H9 (cell line): ENCODE measurements at regions not wholly inside any gene's neighbourhood (a gene's known extent, or its start where the extent isn't known, plus 50 kb on each side); places are given as distances from the start of the nearest gene placed in this dataset.

Experiments used
- DNase-seq: peaks from one replicate; pipeline ENCODE4 v3.0.0-alpha.2; 2017
- H2AFZ ChIP-seq: one replicate; pipeline ENCODE4 v1.6.1; 2013; ENCODE audit warnings: mild to moderate bottlenecking, low read length, control low read depth, moderate library complexity
- H2AK5ac ChIP-seq: 2 replicates; pipeline ENCODE4 v1.6.1; 2013; ENCODE audit warnings: low read length, control low read depth, mixed read lengths; ENCODE audit not compliant: insufficient read length
- H2BK120ac ChIP-seq: one replicate; pipeline ENCODE4 v1.6.1; 2013; ENCODE audit warnings: low read depth, mild to moderate bottlenecking, low read length, control low read depth, inconsistent platforms; ENCODE audit not compliant: poor library complexity, severe bottlenecking
- H2BK12ac ChIP-seq: 2 replicates; pipeline ENCODE4 v1.6.1; 2013; ENCODE audit warnings: low read length, control low read depth, mixed read lengths, low read depth; ENCODE audit not compliant: insufficient read length
- H2BK15ac ChIP-seq: 2 replicates; pipeline ENCODE4 v1.6.1; 2013; ENCODE audit warnings: low read depth, low read length, control low read depth
- H2BK20ac ChIP-seq: one replicate; pipeline ENCODE4 v1.6.1; 2013; ENCODE audit warnings: low read depth, mild to moderate bottlenecking, low read length, control low read depth, inconsistent platforms; ENCODE audit not compliant: poor library complexity, severe bottlenecking
- H2BK5ac ChIP-seq: 2 replicates; pipeline ENCODE4 v1.6.1; 2013; ENCODE audit warnings: low read length, control low read depth, mixed read lengths; ENCODE audit not compliant: insufficient read length
- H3K14ac ChIP-seq: 2 replicates; pipeline ENCODE4 v1.6.1; 2013; ENCODE audit warnings: low read length, control low read depth; ENCODE audit not compliant: insufficient read depth
- H3K18ac ChIP-seq: 2 replicates; pipeline ENCODE4 v1.6.1; 2013; ENCODE audit warnings: low read depth, mild to moderate bottlenecking, mixed read lengths, low read length, control low read depth; ENCODE audit not compliant: insufficient read length
- H3K23ac ChIP-seq: 2 replicates; pipeline ENCODE4 v1.6.1; 2013; ENCODE audit warnings: low read length, control low read depth, mixed read lengths, low read depth; ENCODE audit not compliant: insufficient read length
- H3K23me2 ChIP-seq: 2 replicates; pipeline ENCODE4 v1.6.1; 2013; ENCODE audit warnings: low read depth, mild to moderate bottlenecking, mixed read lengths, low read length, control low read depth; ENCODE audit not compliant: insufficient read length, poor library complexity, severe bottlenecking
- H3K27ac ChIP-seq: 2 replicates; pipeline ENCODE4 v1.5.1; 2013; ENCODE audit warnings: low read length, control low read depth, mixed read lengths, low read depth; ENCODE audit not compliant: insufficient read length
- H3K27me3 ChIP-seq: 2 replicates; pipeline ENCODE4 v1.6.1; 2013; ENCODE audit warnings: low read length, control low read depth, inconsistent platforms; ENCODE audit not compliant: insufficient read depth
- H3K4ac ChIP-seq: 2 replicates; pipeline ENCODE4 v1.6.1; 2013; ENCODE audit warnings: low read depth, mild to moderate bottlenecking, control low read depth, inconsistent platforms, low read length, moderate library complexity
- H3K4me1 ChIP-seq: 2 replicates; pipeline ENCODE4 v1.6.1; 2013; ENCODE audit warnings: low read length, control low read depth, inconsistent platforms; ENCODE audit not compliant: insufficient read depth
- H3K4me2 ChIP-seq: 2 replicates; pipeline ENCODE4 v1.6.1; 2013; ENCODE audit warnings: low read length, control low read depth, mixed read lengths; ENCODE audit not compliant: insufficient read length, insufficient read depth
- H3K56ac ChIP-seq: 2 replicates; pipeline ENCODE4 v1.6.1; 2013; ENCODE audit warnings: low read depth, mild to moderate bottlenecking, mixed read lengths, low read length, control low read depth; ENCODE audit not compliant: insufficient read length
- H3K79me1 ChIP-seq: 2 replicates; pipeline ENCODE4 v1.6.1; 2013; ENCODE audit warnings: low read depth, mild to moderate bottlenecking, moderate library complexity, low read length, control low read depth, inconsistent platforms; ENCODE audit not compliant: insufficient read depth, poor library complexity, severe bottlenecking
- H3K79me2 ChIP-seq: 2 replicates; pipeline ENCODE4 v1.6.1; 2013; ENCODE audit warnings: low read length, control low read depth, inconsistent platforms; ENCODE audit not compliant: insufficient read depth
- H3K9ac ChIP-seq: 2 replicates; pipeline ENCODE4 v1.6.1; 2013; ENCODE audit warnings: low read length, control low read depth, mixed read lengths; ENCODE audit not compliant: insufficient read length; ENCODE audit errors: extremely low read depth
- H3K9me3 ChIP-seq: one replicate; pipeline ENCODE4 v1.6.1; 2013; ENCODE audit warnings: low read depth, low read length, inconsistent platforms; ENCODE audit not compliant: control insufficient read depth
- H3T11ph ChIP-seq: one replicate; pipeline ENCODE4 v1.6.1; 2013; ENCODE audit warnings: mild to moderate bottlenecking, low read length, control low read depth, inconsistent platforms
- H4K20me1 ChIP-seq: one replicate; pipeline ENCODE4 v1.6.1; 2013; ENCODE audit not compliant: control insufficient read depth, insufficient read length, insufficient read depth
- H4K5ac ChIP-seq: 2 replicates; pipeline ENCODE4 v1.6.1; 2013; ENCODE audit warnings: low read depth, mild to moderate bottlenecking, mixed read lengths, low read length, control low read depth; ENCODE audit not compliant: insufficient read length
- H4K8ac ChIP-seq: replicated peaks from 2 replicates; pipeline ENCODE4 v1.6.1; 2013; ENCODE audit warnings: low read length, control low read depth, mixed read lengths, low read depth; ENCODE audit not compliant: insufficient read length
- H4K91ac ChIP-seq: 2 replicates; pipeline ENCODE4 v1.6.1; 2013; ENCODE audit warnings: low read depth, mild to moderate bottlenecking, moderate library complexity, mixed read lengths, low read length, control low read depth; ENCODE audit not compliant: insufficient read length
- H3K27ac Mint-ChIP-seq, 3 experiments: 2 replicates in 2 of 3; 3 replicates in 1 of 3; pipeline ENCODE4 v1.8.0; 2020 to 2021; ENCODE audit warnings: mixed read lengths in 3 of 3, mild to moderate bottlenecking in 1 of 3, moderate library complexity in 1 of 3
- H3K27me3 Mint-ChIP-seq: 2 replicates; pipeline ENCODE4 v1.8.0; 2021; ENCODE audit warnings: low read depth, mild to moderate bottlenecking, moderate library complexity, mixed read lengths
- H3K36me3 Mint-ChIP-seq, 3 experiments: 2 replicates in 2 of 3; 3 replicates in 1 of 3; pipeline ENCODE4 v1.8.0; 2020 to 2021; ENCODE audit warnings: low read depth in 3 of 3, mixed read lengths in 3 of 3; ENCODE audit not compliant: insufficient read depth in 1 of 3
- H3K4me1 Mint-ChIP-seq, 2 experiments: 2 replicates each; pipeline ENCODE4 v1.8.0; 2020; ENCODE audit warnings: mixed read lengths in 2 of 2
- H3K4me3 Mint-ChIP-seq, 2 experiments: 2 replicates in 1 of 2; 3 replicates in 1 of 2; pipeline ENCODE4 v1.8.0; 2020 to 2021; ENCODE audit warnings: mild to moderate bottlenecking in 2 of 2, mixed read lengths in 2 of 2, moderate library complexity in 1 of 2
- H3K9me3 Mint-ChIP-seq, 2 experiments: 2 replicates in 1 of 2; 3 replicates in 1 of 2; pipeline ENCODE4 v1.8.0; 2020; ENCODE audit warnings: mild to moderate bottlenecking in 2 of 2, mixed read lengths in 2 of 2, moderate library complexity in 1 of 2
- CTCF ChIP-seq: fragments of 200-600 bp; sonication (generic); conservative IDR thresholded peaks from 3 replicates; pipeline ENCODE4 v1.8.0; 2021; ENCODE audit warnings: antibody characterized with exemption, mild to moderate bottlenecking
- WGBS: extraction: QIAGEN DNeasy Blood & Tissue Kit; methylation state at CpG from one replicate; pipeline ENCODE4 v1.1.7; 2013; ENCODE audit warnings: missing lambda C conversion rate, low lambda C conversion rate, mixed read lengths; ENCODE audit not compliant: insufficient read length; ENCODE audit errors: extremely low coverage; 5-methylcytosine and 5-hydroxymethylcytosine counted together

GRCh38 chr15:96869122-96869521, 538.6 kb downstream of the NR2F2 start:
- Histone ChIP-seq H3K4me2 (no peak overlapping the region), H4K20me1 (no peaks in the 10 kb centered on the region), H2BK5ac (no peak overlapping the region), H3K23ac (no peak overlapping the region), H3K9me3 (no peaks in the 10 kb centered on the region), H3K23me2 (no peaks in the 10 kb centered on the region), H3K27ac (no peak overlapping the region), H3K4ac (no peak overlapping the region), H3K18ac (no peak overlapping the region), H2BK15ac (no peak overlapping the region), H3K4me1 (peaks cover 2% of the 10 kb centered on the region; the same call in 1 of the 2 replicates), H3K79me2 (no peaks in the 10 kb centered on the region), H3T11ph (no peak overlapping the region), H2BK120ac (no peak overlapping the region), H3K56ac (no peak overlapping the region), H3K14ac (no peak overlapping the region), H2BK20ac (no peak overlapping the region), H4K8ac (no peak overlapping the region), H2AFZ (no peak overlapping the region), H3K27me3 (no peaks in the 10 kb centered on the region), H4K5ac (no peak overlapping the region), H4K91ac (no peak overlapping the region), H3K79me1 (no peaks in the 10 kb centered on the region), H3K9ac (no peak overlapping the region), H2BK12ac (no peak overlapping the region), H2AK5ac (no peak overlapping the region)
- Mint-ChIP-seq H3K9me3 (peaks cover 14 to 17% of the 10 kb centered on the region in 2 experiments; a peak in 4 of 5 replicates), H3K4me1 (peaks cover 16 to 30% of the 10 kb centered on the region in 2 experiments), H3K27ac (no peak overlapping the region), H3K4me3 (no peak overlapping the region), H3K27me3 (peaks cover 2% of the 10 kb centered on the region), H3K36me3 (peaks cover 0 to 4% (median 4%) of the 10 kb centered on the region in 3 experiments; a peak in 4 of 7 replicates)
- TF ChIP-seq CTCF: no peak
- WGBS: no CpG with 5 or more reads among the region's 1 CpG
- no peak for DNase-seq
